PC-9 (cell line): ENCODE measurements at regions not wholly inside any gene's neighbourhood (a gene's known extent, or its start where the extent isn't known, plus 50 kb on each side); places are given as distances from the start of the nearest gene placed in this dataset.

Experiments used
- BruUV-seq: library from RNA; stranded (reverse); fragments of 400-500 nt; replicated peaks from 2 replicates; lab custom pipeline; 2021; lab: Mats Ljungman, UMichigan
- CTCF ChIA-PET: fragments of 300-600 bp; sonication (Branson Sonifier 250); formaldehyde crosslinking; loops from one replicate; lab custom pipeline; 2022; ENCODE audit warnings: antibody characterized with exemption; lab: Charles Lee
- POLR2A ChIA-PET: fragments of 300-600 bp; sonication (Branson Sonifier 250); formaldehyde crosslinking; loops from one replicate; lab custom pipeline; 2022; ENCODE audit warnings: antibody characterized with exemption; ENCODE audit not compliant: unreplicated experiment; lab: Charles Lee
- DNase-seq, 2 experiments: peaks; one replicate each; pipeline versions ENCODE4 v3.0.0 to v3.0.0-alpha.2; 2015 to 2022; ENCODE audit warnings: mixed read lengths in 1 of 2
- H2AFZ ChIP-seq: fragments of 200-600 bp; sonication (generic); 2 replicates; pipeline ENCODE4 v1.8.1; 2017; ENCODE audit warnings: antibody characterized with exemption
- H3F3A ChIP-seq: fragments of 200-600 bp; sonication (generic); 2 replicates; pipeline ENCODE4 v1.8.1; 2017; ENCODE audit warnings: antibody characterized with exemption, mild to moderate bottlenecking, low read depth; ENCODE audit not compliant: insufficient read depth
- H3K27ac ChIP-seq: fragments of 200-600 bp; sonication (generic); 2 replicates; pipeline ENCODE4 v1.6.1; 2016; ENCODE audit warnings: mixed run types
- H3K27me3 ChIP-seq: fragments of 200-600 bp; sonication (generic); 2 replicates; pipeline ENCODE4 v1.6.1; 2016; ENCODE audit warnings: low read depth, mixed run types; ENCODE audit not compliant: insufficient read depth
- H3K36me3 ChIP-seq: fragments of 200-600 bp; sonication (generic); 2 replicates; pipeline ENCODE4 v1.6.1; 2016; ENCODE audit warnings: low read depth, mixed run types
- H3K4me1 ChIP-seq: fragments of 200-600 bp; sonication (generic); replicated peaks from 2 replicates; pipeline ENCODE4 v1.6.1; 2016; ENCODE audit warnings: mixed run types; ENCODE audit not compliant: insufficient read depth
- H3K4me2 ChIP-seq: fragments of 200-600 bp; sonication (generic); 2 replicates; pipeline ENCODE4 v1.6.1; 2017; ENCODE audit warnings: mixed run types
- H3K4me3 ChIP-seq: fragments of 200-600 bp; sonication (generic); 2 replicates; pipeline ENCODE4 v1.6.1; 2016; ENCODE audit warnings: mixed run types
- H3K79me2 ChIP-seq: fragments of 200-600 bp; sonication (generic); 2 replicates; pipeline ENCODE4 v1.6.1; 2017; ENCODE audit warnings: low read depth, mixed run types
- H3K9me2 ChIP-seq: fragments of 200-600 bp; sonication (generic); 2 replicates; pipeline ENCODE4 v1.8.1; 2017; ENCODE audit warnings: mild to moderate bottlenecking; ENCODE audit not compliant: insufficient read depth
- H3K9me3 ChIP-seq: fragments of 200-600 bp; sonication (generic); 2 replicates; pipeline ENCODE4 v1.8.1; 2016; ENCODE audit warnings: low read depth; ENCODE audit not compliant: insufficient read depth
- H4K20me1 ChIP-seq: fragments of 200-600 bp; sonication (generic); 2 replicates; pipeline ENCODE4 v1.8.1; 2017; ENCODE audit not compliant: insufficient read depth
- EZH2 ChIP-seq: fragments of 200-600 bp; sonication (generic); IDR thresholded peaks from 2 replicates; pipeline ENCODE4 v1.8.0; 2017; ENCODE audit warnings: antibody characterized with exemption, low read depth
- intact Hi-C: fragments of 100-400 bp; cut with micrococcal nuclease; formaldehyde crosslinking; loops from one replicate; pipeline ENCODE4 v1.10.0; 2022; ENCODE audit not compliant: unreplicated experiment
- TF ChIP-seq, protein P1 (sequence below): fragments of 200-600 bp; sonication (generic); conservative IDR thresholded peaks from 2 replicates; pipeline ENCODE4 v1.6.1; 2017; ENCODE audit warnings: mixed run types, antibody characterized with exemption, mild to moderate bottlenecking, moderate library complexity

DNA sequence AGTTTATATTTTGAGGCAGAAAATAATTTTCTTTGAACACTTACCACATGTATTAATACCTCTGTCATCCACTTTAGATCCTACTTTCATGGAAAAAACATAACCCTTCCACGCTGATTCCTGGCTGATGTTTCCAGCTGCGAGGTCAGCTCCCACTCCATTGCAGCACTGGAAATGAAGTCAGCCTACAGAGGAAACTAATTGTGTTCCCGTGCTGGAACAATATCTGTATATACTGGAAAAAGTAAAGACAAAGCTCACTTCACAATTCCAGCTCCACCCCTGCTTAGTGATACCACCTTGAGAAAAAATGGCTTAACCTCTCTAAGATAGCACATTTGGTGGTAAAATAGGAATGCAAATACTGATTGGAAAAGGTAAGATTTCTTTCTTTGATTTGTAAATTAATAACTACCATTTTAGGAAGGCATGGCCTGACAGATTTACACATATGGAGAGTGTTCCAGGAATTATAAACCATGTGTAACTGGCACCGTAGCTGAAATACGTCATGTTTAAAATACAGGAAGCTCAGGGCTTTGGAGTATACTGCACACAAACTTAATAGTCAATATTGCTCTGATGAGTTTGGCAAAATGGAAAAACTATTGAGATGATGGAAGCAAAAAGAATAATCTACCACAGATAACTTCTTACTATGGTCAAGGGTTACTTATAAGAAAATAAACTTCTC is 90.0 kb downstream of the TRIB2 start:
- Histone ChIP-seq H3K9me3 (peaks cover 3% of the 10 kb centered on the region; the same call in 1 of the 2 replicates), H4K20me1 (no peaks in the 10 kb centered on the region), H3F3A (no peaks in the 10 kb centered on the region), H2AFZ (peak overlapping the region; percentile 49; the same call in 1 of the 2 replicates), H3K4me1 (no peaks in the 10 kb centered on the region), H3K9me2 (no peaks in the 10 kb centered on the region), H3K27ac (no peak overlapping the region), H3K4me2 (no peak overlapping the region), H3K4me3 (no peak overlapping the region), H3K36me3 (no peaks in the 10 kb centered on the region), H3K79me2 (no peaks in the 10 kb centered on the region), H3K27me3 (no peaks in the 10 kb centered on the region)
- intact Hi-C loops = no loop called here
- POLR2A ChIA-PET = no interaction called here
- no peak for DNase-seq
- CTCF ChIA-PET = no interaction called here
- TF ChIP-seq, protein P1, sequence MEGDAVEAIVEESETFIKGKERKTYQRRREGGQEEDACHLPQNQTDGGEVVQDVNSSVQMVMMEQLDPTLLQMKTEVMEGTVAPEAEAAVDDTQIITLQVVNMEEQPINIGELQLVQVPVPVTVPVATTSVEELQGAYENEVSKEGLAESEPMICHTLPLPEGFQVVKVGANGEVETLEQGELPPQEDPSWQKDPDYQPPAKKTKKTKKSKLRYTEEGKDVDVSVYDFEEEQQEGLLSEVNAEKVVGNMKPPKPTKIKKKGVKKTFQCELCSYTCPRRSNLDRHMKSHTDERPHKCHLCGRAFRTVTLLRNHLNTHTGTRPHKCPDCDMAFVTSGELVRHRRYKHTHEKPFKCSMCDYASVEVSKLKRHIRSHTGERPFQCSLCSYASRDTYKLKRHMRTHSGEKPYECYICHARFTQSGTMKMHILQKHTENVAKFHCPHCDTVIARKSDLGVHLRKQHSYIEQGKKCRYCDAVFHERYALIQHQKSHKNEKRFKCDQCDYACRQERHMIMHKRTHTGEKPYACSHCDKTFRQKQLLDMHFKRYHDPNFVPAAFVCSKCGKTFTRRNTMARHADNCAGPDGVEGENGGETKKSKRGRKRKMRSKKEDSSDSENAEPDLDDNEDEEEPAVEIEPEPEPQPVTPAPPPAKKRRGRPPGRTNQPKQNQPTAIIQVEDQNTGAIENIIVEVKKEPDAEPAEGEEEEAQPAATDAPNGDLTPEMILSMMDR = no peak
- TF ChIP-seq EZH2 = no peak
- BruUV-seq = no TSS peak

DNA sequence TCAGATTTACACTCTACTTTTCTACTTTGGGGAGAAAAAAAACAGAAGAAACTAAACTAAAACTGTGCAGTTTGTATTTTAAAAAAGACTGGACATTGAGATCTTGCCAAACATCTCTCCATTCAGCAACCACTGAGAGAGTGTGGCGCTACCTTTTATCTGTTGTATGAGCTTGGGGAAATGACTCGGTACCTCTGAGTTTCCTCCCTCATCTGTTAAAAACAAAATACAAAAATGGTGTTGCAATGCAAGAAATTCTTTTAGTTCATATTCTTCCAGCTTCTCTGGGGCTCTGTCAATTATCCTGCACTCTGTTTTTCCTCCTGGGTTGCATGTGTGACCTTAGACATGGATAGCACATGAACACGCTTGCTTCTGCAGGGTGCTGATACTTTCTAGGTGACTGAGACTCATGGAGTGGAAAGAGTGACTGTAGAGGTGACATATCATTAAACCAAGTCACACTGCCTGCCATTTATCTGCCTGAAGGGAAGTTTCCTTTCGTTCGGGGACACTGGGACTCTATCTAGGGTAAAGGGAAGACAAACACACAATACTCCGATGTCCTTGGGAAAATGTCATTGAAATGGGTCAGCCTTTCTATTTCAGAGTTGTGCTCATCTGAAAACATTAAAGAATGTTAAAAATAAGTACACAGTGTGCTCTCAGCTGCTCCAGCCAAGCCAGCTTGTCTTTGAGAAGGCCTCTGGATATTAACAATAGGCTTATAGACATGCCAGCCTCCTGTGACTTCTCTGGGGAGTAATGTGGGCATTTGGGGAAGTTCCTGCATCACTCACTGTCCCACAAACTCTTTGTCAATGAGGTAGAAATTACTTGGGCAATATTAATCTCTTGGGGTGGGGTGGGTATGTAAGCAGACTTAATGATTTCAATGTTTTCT is 91.4 kb downstream of the TRIB2 start:
- Histone ChIP-seq H2AFZ (no peak overlapping the region), H3K4me2 (no peak overlapping the region), H3F3A (no peaks in the 10 kb centered on the region), H3K9me2 (no peaks in the 10 kb centered on the region), H3K9me3 (no peaks in the 10 kb centered on the region; the same call in 1 of the 2 replicates), H3K27ac (no peak overlapping the region), H4K20me1 (no peaks in the 10 kb centered on the region), H3K79me2 (no peaks in the 10 kb centered on the region), H3K36me3 (no peaks in the 10 kb centered on the region), H3K4me1 (no peaks in the 10 kb centered on the region), H3K27me3 (no peaks in the 10 kb centered on the region), H3K4me3 (no peak overlapping the region)
- DNase-seq = no peak
- TF ChIP-seq, protein P1 = no peak
- TF ChIP-seq EZH2 = no peak
- ChIA-PET POLR2A (no interaction called here), CTCF (no interaction called here)
- intact Hi-C loops = no loop called here
- no TSS peak for BruUV-seq

DNA sequence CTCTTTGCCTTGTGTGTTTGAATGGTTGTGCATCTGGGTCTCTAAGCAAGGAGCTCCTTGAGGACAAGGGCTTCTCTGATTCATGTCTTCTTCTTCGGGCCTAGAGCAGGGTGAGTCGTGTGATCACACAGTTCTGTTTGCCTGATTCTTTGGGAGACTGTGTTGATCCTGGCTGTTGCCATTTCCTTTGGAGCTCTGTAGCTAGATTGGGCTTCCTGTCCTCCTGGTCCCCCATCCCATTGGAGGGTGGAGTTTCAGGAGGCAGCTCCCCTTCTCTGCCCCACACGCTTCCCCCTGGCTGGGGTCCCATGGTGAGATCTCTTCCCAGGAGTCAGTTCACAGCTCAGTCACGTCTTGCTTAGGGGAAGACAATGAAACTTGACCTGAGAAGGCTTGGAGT is 92.8 kb downstream of the TRIB2 start:
- ChIA-PET POLR2A (no interaction called here), CTCF (interaction anchor here (0.6 kb wide), 1 partner anchor 981 kb away, joined by 7 read pairs; no protein-coding TSS in a partner anchor)
- H2AFZ ChIP-seq = no peak overlapping the region
- DNase-seq = no peak
- TF ChIP-seq EZH2 = no peak
- TF ChIP-seq, protein P1 = no peak
- H3K27ac ChIP-seq = no peak overlapping the region
- no peaks in the 10 kb centered on the region for H3K4me1 ChIP-seq
- H3K79me2 ChIP-seq = no peaks in the 10 kb centered on the region
- H3F3A ChIP-seq = no peaks in the 10 kb centered on the region
- no peaks in the 10 kb centered on the region for H3K27me3 ChIP-seq
- peaks cover 3% of the 10 kb centered on the region; the same call in 1 of the 2 replicates for H3K9me3 ChIP-seq
- no TSS peak for BruUV-seq
- no peaks in the 10 kb centered on the region for H4K20me1 ChIP-seq
- no peaks in the 10 kb centered on the region for H3K36me3 ChIP-seq
- intact Hi-C loops = no loop called here
- H3K4me3 ChIP-seq = no peak overlapping the region
- H3K4me2 ChIP-seq = no peak overlapping the region
- no peaks in the 10 kb centered on the region for H3K9me2 ChIP-seq
